Esophagus squamous epithelium (tissue), 5 donors: ENCODE measurements at regions not wholly inside any gene's neighbourhood (a gene's known extent, or its start where the extent isn't known, plus 50 kb on each side); places are given as distances from the start of the nearest gene placed in this dataset.
"Not testable (repeated sequence)": the region's sequence is repeated elsewhere in the genome, so short reads cannot be mapped to it uniquely, and the experiment has no call there.

Experiments
- DNase-seq: peaks from one replicate; lab custom pipeline; 2025; lab: John Stamatoyannopoulos, UW
- H3K27ac ChIP-seq, 4 donors: fragments of 200-600 bp; sonication (generic); one replicate each; pipeline ENCODE4 v1.5.1; 2016 to 2019; ENCODE audit warnings: mild to moderate bottlenecking in 1 of 4
- H3K27me3 ChIP-seq, 4 donors: fragments of 200-600 bp; sonication (generic); 1 replicate in 3 of 4; 2 replicates in 1 of 4; pipeline versions ENCODE4 v1.5.1 to v1.6.0; 2017 to 2021; ENCODE audit warnings: antibody characterized with exemption in 1 of 4
- H3K36me3 ChIP-seq, 3 donors: fragments of 200-600 bp; sonication (generic); one replicate each; pipeline ENCODE4 v1.5.1; 2016 to 2019
- H3K4me1 ChIP-seq, 3 donors: fragments of 200-600 bp; sonication (generic); one replicate each; pipeline ENCODE4 v1.5.1; 2017 to 2019
- H3K4me3 ChIP-seq, 4 donors: fragments of 200-600 bp; sonication (generic); 1 replicate in 3 of 4; 2 replicates in 1 of 4; pipeline ENCODE4 v1.5.1; 2016 to 2019; ENCODE audit warnings: mild to moderate bottlenecking in 2 of 4, moderate library complexity in 1 of 4
- H3K9me3 ChIP-seq, 3 donors: fragments of 200-600 bp; sonication (generic); one replicate each; pipeline ENCODE4 v1.5.1; 2016 to 2019
- CTCF ChIP-seq, 6 experiments: fragments of 450-650 bp in 4 of 6; fragments of 200-600 bp in 2 of 6; sonication (generic) in 2 of 6; IDR thresholded peaks; one replicate each; pipeline ENCODE4 v1.5.1; 2016 to 2019; ENCODE audit warnings: antibody characterized with exemption in 6 of 6, mild to moderate bottlenecking in 4 of 6, moderate library complexity in 4 of 6
- POLR2A ChIP-seq, 4 donors: fragments of 450-650 bp; IDR thresholded peaks; one replicate each; pipeline ENCODE4 v1.6.1; 2017; ENCODE audit warnings: antibody characterized with exemption in 4 of 4, mild to moderate bottlenecking in 4 of 4, moderate library complexity in 3 of 4
- WGBS, 2 donors: methylation state at CpG; one replicate each; pipeline ENCODE4 v1.1.5; 2018; 5-methylcytosine and 5-hydroxymethylcytosine counted together
- intact Hi-C: fragments of 100-400 bp; cut with DNase I; formaldehyde crosslinking; loops from one replicate; pipeline ENCODE4 v1.15.0; 2022
- donor health status: DM: yes; HTN: yes; CAD: no.

DNA sequence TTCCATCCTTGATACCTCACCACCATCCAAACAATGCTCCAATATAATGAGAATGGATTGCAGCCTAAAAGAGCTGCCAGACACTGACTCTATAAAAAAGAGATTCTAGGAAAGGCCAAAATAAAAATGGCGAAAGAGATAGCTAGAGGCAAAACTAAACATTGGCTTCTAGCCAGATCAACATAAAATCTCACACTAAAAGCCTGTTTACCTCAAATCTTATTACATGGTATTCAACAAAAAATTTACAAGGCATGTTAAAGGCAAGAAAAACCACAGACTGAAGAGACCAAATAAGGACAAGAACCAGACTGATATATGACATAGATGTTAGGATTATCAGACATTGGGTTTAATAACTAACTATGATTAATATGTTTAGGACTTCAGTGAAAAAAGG, 1127.0 kb downstream of the DNAJB9 start:
- intact Hi-C loops, result no loop called here
- Histone ChIP-seq H3K36me3 (no peaks in the 10 kb centered on the region), H3K9me3 (peaks cover 0 to 3% (median 0%) of the 10 kb centered on the region in 3 donors), H3K4me3 (no peak overlapping the region), H3K4me1 (no peaks in the 10 kb centered on the region), H3K27ac (no peak overlapping the region), H3K27me3 (no peaks in the 10 kb centered on the region)
- no peak for TF ChIP-seq POLR2A (IDR thresholded peaks at IDR 0.05)
- no peak for TF ChIP-seq CTCF (IDR thresholded peaks at IDR 0.05)
- 50 to 62% methylated on average over 1 of the region's 1 CpG for WGBS, 2 donors
- DNase-seq, result no peak

GRCh38 chr7:109699661-109700060, 1130.0 kb downstream of the DNAJB9 start:
- intact Hi-C loops, result no loop called here
- no peak overlapping the region for H3K4me3 ChIP-seq
- 61 to 65% methylated on average over 3 of the region's 3 CpGs for WGBS, 2 donors
- no peaks in the 10 kb centered on the region for H3K36me3 ChIP-seq
- H3K9me3 ChIP-seq, result peaks cover 0 to 3% (median 0%) of the 10 kb centered on the region in 3 donors
- no peak for TF ChIP-seq POLR2A (IDR thresholded peaks at IDR 0.05)
- TF ChIP-seq CTCF (IDR thresholded peaks at IDR 0.05), result no peak
- H3K4me1 ChIP-seq, result no peaks in the 10 kb centered on the region
- no peak overlapping the region for H3K27ac ChIP-seq
- no peak for DNase-seq
- H3K27me3 ChIP-seq, result no peaks in the 10 kb centered on the region

DNA sequence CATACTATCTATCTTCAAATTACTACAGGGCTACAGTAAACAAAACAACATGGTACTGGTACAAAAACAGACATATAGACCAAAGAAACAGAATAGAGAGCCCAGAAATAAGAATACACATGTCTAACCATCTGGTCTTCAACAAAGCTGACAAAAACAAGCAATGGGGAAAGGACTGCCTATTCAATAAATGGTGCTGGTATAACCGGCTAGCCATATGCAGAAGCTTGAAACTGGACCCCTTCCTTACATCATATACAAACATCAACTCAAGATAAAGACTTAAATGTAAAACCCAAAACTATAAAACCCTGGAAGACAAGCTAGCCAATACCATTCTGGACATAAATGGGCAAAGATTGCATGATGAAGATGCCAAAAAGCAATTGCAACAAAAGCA, 1143.7 kb downstream of the DNAJB9 start:
- intact Hi-C loops, result no loop called here
- Histone ChIP-seq H3K27me3 (no peaks in the 10 kb centered on the region), H3K4me3 (no peak overlapping the region), H3K27ac (no peak overlapping the region), H3K9me3 (no peaks in the 10 kb centered on the region), H3K4me1 (no peaks in the 10 kb centered on the region), H3K36me3 (no peaks in the 10 kb centered on the region)
- 40 to 78% methylated on average over 1 of the region's 1 CpG for WGBS, 2 donors
- no peak for DNase-seq
- TF ChIP-seq CTCF (IDR thresholded peaks at IDR 0.05), result no peak
- no peak for TF ChIP-seq POLR2A (IDR thresholded peaks at IDR 0.05)

DNA sequence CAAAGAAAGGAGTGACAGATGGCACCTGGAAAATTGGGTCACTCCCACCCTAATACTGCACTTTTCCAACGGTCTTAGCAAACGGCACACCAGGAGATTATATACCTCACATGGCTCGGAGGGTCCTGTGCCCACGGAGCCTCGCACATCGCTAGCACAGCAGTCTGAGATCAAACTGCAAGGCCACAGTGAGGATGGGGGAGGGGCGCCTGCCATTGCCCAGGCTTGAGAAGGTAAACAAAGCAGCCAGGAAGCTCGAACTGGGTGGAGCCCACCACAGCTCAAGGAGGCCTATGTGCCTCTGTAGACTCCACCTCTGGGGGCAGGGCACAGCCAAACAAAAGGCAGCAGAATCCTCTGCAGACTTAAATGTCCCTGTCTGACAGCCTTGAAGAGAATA, 1149.7 kb downstream of the DNAJB9 start:
- DNase-seq, intact Hi-C loops, H3K9me3 ChIP-seq, H3K36me3 ChIP-seq, H3K27me3 ChIP-seq, H3K4me1 ChIP-seq, H3K4me3 ChIP-seq, H3K27ac ChIP-seq: not testable (repeated sequence)
- WGBS, 2 donors, result 72 to 85% methylated on average over 2 to 4 of the region's 8 CpGs

DNA sequence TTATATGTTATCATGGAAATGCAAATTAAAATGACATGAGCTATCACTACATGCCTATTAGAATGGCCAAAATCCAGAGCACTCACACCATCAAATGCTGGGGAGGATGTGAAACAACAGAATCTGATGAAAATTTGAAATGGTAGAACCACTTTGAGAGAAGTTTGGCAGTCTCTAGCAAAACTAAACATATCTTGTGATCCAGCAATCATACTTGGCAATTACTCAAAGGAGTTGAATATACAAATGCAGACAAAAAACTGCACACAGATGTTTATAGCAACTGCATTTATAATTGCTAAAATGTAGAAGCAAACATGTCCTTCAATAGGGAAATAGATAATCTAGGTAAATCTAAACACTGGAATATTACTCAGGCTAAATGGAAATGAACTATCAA, 1164.9 kb downstream of the DNAJB9 start:
- Histone ChIP-seq H3K4me1 (no peaks in the 10 kb centered on the region), H3K27ac (no peak overlapping the region), H3K4me3 (no peak overlapping the region), H3K27me3 (no peaks in the 10 kb centered on the region), H3K9me3 (no peaks in the 10 kb centered on the region), H3K36me3 (no peaks in the 10 kb centered on the region)
- TF ChIP-seq CTCF (IDR thresholded peaks at IDR 0.05) (no peak), POLR2A (IDR thresholded peaks at IDR 0.05) (no peak)
- intact Hi-C loops, result no loop called here
- DNase-seq, result no peak

- Histone ChIP-seq H3K36me3 (no peaks in the 10 kb centered on the region), H3K27ac (no peak overlapping the region), H3K27me3 (no peaks in the 10 kb centered on the region), H3K4me3 (no peak overlapping the region), H3K4me1 (no peaks in the 10 kb centered on the region), H3K9me3 (no peaks in the 10 kb centered on the region)
- DNase-seq, result no peak
- WGBS, 2 donors, result 43 to 77% methylated on average over 2 to 5 of the region's 5 CpGs
- TF ChIP-seq CTCF (IDR thresholded peaks at IDR 0.05) (no peak), POLR2A (IDR thresholded peaks at IDR 0.05) (no peak)
- intact Hi-C loops, result no loop called here
These were observed 1166.2 kb downstream of the DNAJB9 start for GRCh38 chr7:109735881-109736280.
